ENCODE measurements at regions not wholly inside any gene's neighbourhood (a gene's known extent, or its start where the extent isn't known, plus 50 kb on each side); places are given as distances from the start of the nearest gene placed in this dataset.

GRCh38 chr18:57991552-57991951, 52.5 kb upstream of the NEDD4L start:
- ChIA-PET CTCF (no interaction called here), POLR2A (no interaction called here)
- in situ Hi-C loops (cut with HindIII; ENCODE audit: low pct_unique_long_range_greater_than_20kb, low sequenced_read_pairs) (no loop called here), intact Hi-C loops (cut with micrococcal nuclease; ENCODE audit: unreplicated experiment) (no loop called here)
- Histone ChIP-seq H3K27ac (ENCODE audit: low read length) (no peak overlapping the region), H3K4me1 (ENCODE audit: control insufficient read depth, insufficient read depth, low read length) (no peaks in the 10 kb centered on the region), H3K27me3 (ENCODE audit: control insufficient read depth, insufficient read depth, low read length) (no peaks in the 10 kb centered on the region), H3K36me3 (ENCODE audit: control insufficient read depth, insufficient read depth, low read length) (no peaks in the 10 kb centered on the region), H3K9me3 (ENCODE audit: control insufficient read depth, insufficient read depth, low read depth, low read length) (no peaks in the 10 kb centered on the region), H3K4me3 (ENCODE audit: low read depth in 2 of 2, low read length in 2 of 2) (no peak overlapping the region)
- no peak for TF ChIP-seq CTCF (IDR thresholded peaks at IDR 0.05)
- no peak for TF ChIP-seq REST (IDR thresholded peaks at IDR 0.05; ENCODE audit: insufficient read depth in 1 of 2, low read depth in 2 of 2, low read length in 1 of 2)
- TF ChIP-seq POLR2AphosphoS5 (IDR thresholded peaks at IDR 0.05; ENCODE audit: low read depth, low read length), result no peak
- no peak for TF ChIP-seq SIN3A (IDR thresholded peaks at IDR 0.05; ENCODE audit: borderline replicate concordance, insufficient read depth, low read depth, low read length)
- no peak for TF ChIP-seq TCF7L2 (IDR thresholded peaks at IDR 0.05; ENCODE audit: low read depth, low read length)
- DNase-seq (ENCODE audit: low read depth, low spot score), result no peak
- ATAC-seq, result no peak
- no TSS peak for BruUV-seq (replicated peaks)

GRCh38 chr18:57989536-57989935, 54.5 kb upstream of the NEDD4L start:
- no peak overlapping the region for H3K4me3 ChIP-seq (ENCODE audit: low read depth in 2 of 2, low read length in 2 of 2)
- BruUV-seq (replicated peaks), result no TSS peak
- H3K4me1 ChIP-seq (ENCODE audit: control insufficient read depth, insufficient read depth, low read length), result no peaks in the 10 kb centered on the region
- no peaks in the 10 kb centered on the region for H3K9me3 ChIP-seq (ENCODE audit: control insufficient read depth, insufficient read depth, low read depth, low read length)
- no peak for ATAC-seq
- H3K27ac ChIP-seq (ENCODE audit: low read length), result no peak overlapping the region
- H3K27me3 ChIP-seq (ENCODE audit: control insufficient read depth, insufficient read depth, low read length), result no peaks in the 10 kb centered on the region
- no peak for DNase-seq (ENCODE audit: low read depth, low spot score)
- TF ChIP-seq SIN3A (IDR thresholded peaks at IDR 0.05; ENCODE audit: borderline replicate concordance, insufficient read depth, low read depth, low read length) (no peak), REST (IDR thresholded peaks at IDR 0.05; ENCODE audit: insufficient read depth in 1 of 2, low read depth in 2 of 2, low read length in 1 of 2) (no peak), CTCF (IDR thresholded peaks at IDR 0.05) (no peak), TCF7L2 (IDR thresholded peaks at IDR 0.05; ENCODE audit: low read depth, low read length) (no peak), POLR2AphosphoS5 (IDR thresholded peaks at IDR 0.05; ENCODE audit: low read depth, low read length) (no peak)
- ChIA-PET CTCF (no interaction called here), POLR2A (no interaction called here)
- intact Hi-C loops (cut with micrococcal nuclease; ENCODE audit: unreplicated experiment), result no loop called here
- no peaks in the 10 kb centered on the region for H3K36me3 ChIP-seq (ENCODE audit: control insufficient read depth, insufficient read depth, low read length)
- in situ Hi-C loops (cut with HindIII; ENCODE audit: low pct_unique_long_range_greater_than_20kb, low sequenced_read_pairs), result no loop called here

Data from Panc1 (cell line).